SK-N-SH treated with all-trans-retinoic acid at 6 μM for 48 hours (cell line): ENCODE measurements at regions not wholly inside any gene's neighbourhood (a gene's known extent, or its start where the extent isn't known, plus 50 kb on each side); places are given as distances from the start of the nearest gene placed in this dataset.

ENCODE experiments used
- ARNTL ChIP-seq: fragments of 450-650 bp; formaldehyde crosslinking; IDR thresholded peaks from 2 replicates; pipeline ENCODE4 v1.5.0; 2020; ENCODE audit warnings: low read depth, mild to moderate bottlenecking, moderate library complexity, borderline replicate concordance
- GLIS3 ChIP-seq: fragments of 250-450 bp; sonication (Bioruptor Pico); IDR thresholded peaks from 2 replicates; pipeline ENCODE4 v1.5.0; 2020; ENCODE audit warnings: mild to moderate bottlenecking, moderate library complexity
- OSR1 ChIP-seq: fragments of 250-450 bp; sonication (Bioruptor Pico); IDR thresholded peaks from 2 replicates; pipeline ENCODE4 v1.8.0; 2022; ENCODE audit warnings: moderate library complexity, mild to moderate bottlenecking, inconsistent platforms
- SNAI2 ChIP-seq: fragments of 250-450 bp; sonication (Bioruptor Pico); IDR thresholded peaks from 2 replicates; pipeline ENCODE4 v1.5.0; 2020; ENCODE audit warnings: mild to moderate bottlenecking, moderate library complexity
- TCF4 ChIP-seq: fragments of 250-450 bp; sonication (Bioruptor Pico); IDR thresholded peaks from 2 replicates; pipeline ENCODE4 v1.8.0; 2021; ENCODE audit warnings: mild to moderate bottlenecking, moderate library complexity, borderline replicate concordance
- TOX ChIP-seq: fragments of 250-450 bp; sonication (Bioruptor Pico); IDR thresholded peaks from 2 replicates; pipeline ENCODE4 v1.8.0; 2021; ENCODE audit warnings: mild to moderate bottlenecking, moderate library complexity, borderline replicate concordance
- ZFP3 ChIP-seq: fragments of 250-450 bp; sonication (Bioruptor Pico); IDR thresholded peaks from 2 replicates; pipeline ENCODE4 v1.5.0; 2020; ENCODE audit warnings: mild to moderate bottlenecking, moderate library complexity
- TF ChIP-seq, protein P1 (sequence below): fragments of 250-450 bp; sonication (Bioruptor Pico); IDR thresholded peaks from 2 replicates; pipeline ENCODE4 v1.5.0; 2020; ENCODE audit warnings: mild to moderate bottlenecking, moderate library complexity
- TF ChIP-seq, protein P2 (sequence below): fragments of 250-450 bp; sonication (Bioruptor Pico); IDR thresholded peaks from 2 replicates; pipeline ENCODE4 v1.8.0; 2020; ENCODE audit warnings: mild to moderate bottlenecking, moderate library complexity, borderline replicate concordance
- TF ChIP-seq, protein P3 (sequence below): fragments of 250-450 bp; sonication (Bioruptor Pico); IDR thresholded peaks from 2 replicates; pipeline ENCODE4 v1.5.1; 2020; ENCODE audit warnings: low read depth, mild to moderate bottlenecking, moderate library complexity
- TF ChIP-seq, protein P4 (sequence below): fragments of 250-450 bp; sonication (Bioruptor Pico); IDR thresholded peaks from 2 replicates; pipeline ENCODE4 v1.8.0; 2021; ENCODE audit warnings: low read depth, mild to moderate bottlenecking, moderate library complexity, borderline replicate concordance
- TF ChIP-seq, protein P5 (sequence below): fragments of 250-450 bp; sonication (Bioruptor Pico); IDR thresholded peaks from 2 replicates; pipeline ENCODE4 v1.5.1; 2021; ENCODE audit warnings: mild to moderate bottlenecking, moderate library complexity

DNA sequence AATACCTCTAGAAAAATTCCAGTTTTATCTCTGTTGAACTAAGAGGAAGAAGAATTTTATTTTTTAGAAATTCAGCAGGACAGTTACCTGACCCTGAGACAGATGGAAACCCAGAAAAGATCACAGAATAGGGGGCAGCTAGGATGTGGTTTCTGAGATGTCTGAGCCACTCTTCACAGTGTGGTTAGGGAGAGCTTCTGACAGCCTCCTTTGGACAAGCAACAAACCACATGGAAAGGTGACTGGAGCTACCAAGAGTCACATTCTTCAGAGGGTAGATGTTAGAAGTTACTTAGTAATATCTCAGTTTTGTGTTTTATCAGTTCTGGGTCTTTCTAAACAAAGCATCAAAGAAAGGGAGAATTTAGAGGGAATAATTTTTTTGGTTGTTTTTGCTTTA lies 117.3 kb upstream of the NAP1L1 start:
- TF ChIP-seq ZFP3 (CRISPR knock-in tag) (no peak), OSR1 (no peak), ARNTL (CRISPR knock-in tag) (no peak), TOX (CRISPR knock-in tag) (no peak), GLIS3 (CRISPR knock-in tag) (no peak), SNAI2 (CRISPR knock-in tag) (no peak), TCF4 (CRISPR knock-in tag) (no peak)
- TF ChIP-seq, protein P1, sequence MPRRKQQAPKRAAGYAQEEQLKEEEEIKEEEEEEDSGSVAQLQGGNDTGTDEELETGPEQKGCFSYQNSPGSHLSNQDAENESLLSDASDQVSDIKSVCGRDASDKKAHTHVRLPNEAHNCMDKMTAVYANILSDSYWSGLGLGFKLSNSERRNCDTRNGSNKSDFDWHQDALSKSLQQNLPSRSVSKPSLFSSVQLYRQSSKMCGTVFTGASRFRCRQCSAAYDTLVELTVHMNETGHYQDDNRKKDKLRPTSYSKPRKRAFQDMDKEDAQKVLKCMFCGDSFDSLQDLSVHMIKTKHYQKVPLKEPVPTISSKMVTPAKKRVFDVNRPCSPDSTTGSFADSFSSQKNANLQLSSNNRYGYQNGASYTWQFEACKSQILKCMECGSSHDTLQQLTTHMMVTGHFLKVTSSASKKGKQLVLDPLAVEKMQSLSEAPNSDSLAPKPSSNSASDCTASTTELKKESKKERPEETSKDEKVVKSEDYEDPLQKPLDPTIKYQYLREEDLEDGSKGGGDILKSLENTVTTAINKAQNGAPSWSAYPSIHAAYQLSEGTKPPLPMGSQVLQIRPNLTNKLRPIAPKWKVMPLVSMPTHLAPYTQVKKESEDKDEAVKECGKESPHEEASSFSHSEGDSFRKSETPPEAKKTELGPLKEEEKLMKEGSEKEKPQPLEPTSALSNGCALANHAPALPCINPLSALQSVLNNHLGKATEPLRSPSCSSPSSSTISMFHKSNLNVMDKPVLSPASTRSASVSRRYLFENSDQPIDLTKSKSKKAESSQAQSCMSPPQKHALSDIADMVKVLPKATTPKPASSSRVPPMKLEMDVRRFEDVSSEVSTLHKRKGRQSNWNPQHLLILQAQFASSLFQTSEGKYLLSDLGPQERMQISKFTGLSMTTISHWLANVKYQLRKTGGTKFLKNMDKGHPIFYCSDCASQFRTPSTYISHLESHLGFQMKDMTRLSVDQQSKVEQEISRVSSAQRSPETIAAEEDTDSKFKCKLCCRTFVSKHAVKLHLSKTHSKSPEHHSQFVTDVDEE = no peak
- TF ChIP-seq, protein P2, sequence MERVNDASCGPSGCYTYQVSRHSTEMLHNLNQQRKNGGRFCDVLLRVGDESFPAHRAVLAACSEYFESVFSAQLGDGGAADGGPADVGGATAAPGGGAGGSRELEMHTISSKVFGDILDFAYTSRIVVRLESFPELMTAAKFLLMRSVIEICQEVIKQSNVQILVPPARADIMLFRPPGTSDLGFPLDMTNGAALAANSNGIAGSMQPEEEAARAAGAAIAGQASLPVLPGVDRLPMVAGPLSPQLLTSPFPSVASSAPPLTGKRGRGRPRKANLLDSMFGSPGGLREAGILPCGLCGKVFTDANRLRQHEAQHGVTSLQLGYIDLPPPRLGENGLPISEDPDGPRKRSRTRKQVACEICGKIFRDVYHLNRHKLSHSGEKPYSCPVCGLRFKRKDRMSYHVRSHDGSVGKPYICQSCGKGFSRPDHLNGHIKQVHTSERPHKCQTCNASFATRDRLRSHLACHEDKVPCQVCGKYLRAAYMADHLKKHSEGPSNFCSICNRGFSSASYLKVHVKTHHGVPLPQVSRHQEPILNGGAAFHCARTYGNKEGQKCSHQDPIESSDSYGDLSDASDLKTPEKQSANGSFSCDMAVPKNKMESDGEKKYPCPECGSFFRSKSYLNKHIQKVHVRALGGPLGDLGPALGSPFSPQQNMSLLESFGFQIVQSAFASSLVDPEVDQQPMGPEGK (CRISPR knock-in tag) = no peak
- TF ChIP-seq, protein P3, sequence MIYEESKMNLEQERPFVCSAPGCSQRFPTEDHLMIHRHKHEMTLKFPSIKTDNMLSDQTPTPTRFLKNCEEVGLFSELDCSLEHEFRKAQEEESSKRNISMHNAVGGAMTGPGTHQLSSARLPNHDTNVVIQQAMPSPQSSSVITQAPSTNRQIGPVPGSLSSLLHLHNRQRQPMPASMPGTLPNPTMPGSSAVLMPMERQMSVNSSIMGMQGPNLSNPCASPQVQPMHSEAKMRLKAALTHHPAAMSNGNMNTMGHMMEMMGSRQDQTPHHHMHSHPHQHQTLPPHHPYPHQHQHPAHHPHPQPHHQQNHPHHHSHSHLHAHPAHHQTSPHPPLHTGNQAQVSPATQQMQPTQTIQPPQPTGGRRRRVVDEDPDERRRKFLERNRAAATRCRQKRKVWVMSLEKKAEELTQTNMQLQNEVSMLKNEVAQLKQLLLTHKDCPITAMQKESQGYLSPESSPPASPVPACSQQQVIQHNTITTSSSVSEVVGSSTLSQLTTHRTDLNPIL (CRISPR knock-in tag) = no peak
- TF ChIP-seq, protein P4, sequence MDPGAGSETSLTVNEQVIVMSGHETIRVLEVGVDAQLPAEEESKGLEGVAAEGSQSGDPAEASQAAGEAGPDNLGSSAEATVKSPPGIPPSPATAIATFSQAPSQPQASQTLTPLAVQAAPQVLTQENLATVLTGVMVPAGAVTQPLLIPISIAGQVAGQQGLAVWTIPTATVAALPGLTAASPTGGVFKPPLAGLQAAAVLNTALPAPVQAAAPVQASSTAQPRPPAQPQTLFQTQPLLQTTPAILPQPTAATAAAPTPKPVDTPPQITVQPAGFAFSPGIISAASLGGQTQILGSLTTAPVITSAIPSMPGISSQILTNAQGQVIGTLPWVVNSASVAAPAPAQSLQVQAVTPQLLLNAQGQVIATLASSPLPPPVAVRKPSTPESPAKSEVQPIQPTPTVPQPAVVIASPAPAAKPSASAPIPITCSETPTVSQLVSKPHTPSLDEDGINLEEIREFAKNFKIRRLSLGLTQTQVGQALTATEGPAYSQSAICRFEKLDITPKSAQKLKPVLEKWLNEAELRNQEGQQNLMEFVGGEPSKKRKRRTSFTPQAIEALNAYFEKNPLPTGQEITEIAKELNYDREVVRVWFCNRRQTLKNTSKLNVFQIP (CRISPR knock-in tag) = no peak
- TF ChIP-seq, protein P5, sequence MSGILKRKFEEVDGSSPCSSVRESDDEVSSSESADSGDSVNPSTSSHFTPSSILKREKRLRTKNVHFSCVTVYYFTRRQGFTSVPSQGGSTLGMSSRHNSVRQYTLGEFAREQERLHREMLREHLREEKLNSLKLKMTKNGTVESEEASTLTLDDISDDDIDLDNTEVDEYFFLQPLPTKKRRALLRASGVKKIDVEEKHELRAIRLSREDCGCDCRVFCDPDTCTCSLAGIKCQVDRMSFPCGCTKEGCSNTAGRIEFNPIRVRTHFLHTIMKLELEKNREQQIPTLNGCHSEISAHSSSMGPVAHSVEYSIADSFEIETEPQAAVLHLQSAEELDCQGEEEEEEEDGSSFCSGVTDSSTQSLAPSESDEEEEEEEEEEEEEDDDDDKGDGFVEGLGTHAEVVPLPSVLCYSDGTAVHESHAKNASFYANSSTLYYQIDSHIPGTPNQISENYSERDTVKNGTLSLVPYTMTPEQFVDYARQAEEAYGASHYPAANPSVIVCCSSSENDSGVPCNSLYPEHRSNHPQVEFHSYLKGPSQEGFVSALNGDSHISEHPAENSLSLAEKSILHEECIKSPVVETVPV (CRISPR knock-in tag) = no peak
